SK-N-SH (cell line): ENCODE measurements at regions not wholly inside any gene's neighbourhood (a gene's known extent, or its start where the extent isn't known, plus 50 kb on each side); places are given as distances from the start of the nearest gene placed in this dataset.

Source experiments
- CTCF ChIP-seq: fragments of 200-600 bp; sonication (generic); IDR thresholded peaks from 2 replicates; pipeline ENCODE4 v1.6.1; 2017; ENCODE audit warnings: antibody characterized with exemption, mild to moderate bottlenecking, moderate library complexity
- RCOR1 ChIP-seq: fragments of 150-350 bp; IDR thresholded peaks from 2 replicates; pipeline ENCODE4 v1.6.1; 2017; ENCODE audit warnings: antibody characterized with exemption, low read length
- RXRA ChIP-seq: IDR thresholded peaks from 2 replicates; pipeline ENCODE4 v1.4.0; 2012; ENCODE audit warnings: low read depth, mild to moderate bottlenecking, borderline replicate concordance
- ZBTB33 ChIP-seq: IDR thresholded peaks from 2 replicates; pipeline ENCODE4 v1.4.0; 2012; ENCODE audit warnings: low read depth, borderline replicate concordance

GRCh38 chr17:79667121-79667715, 56.4 kb upstream of the RBFOX3 start:
- TF ChIP-seq RCOR1 (no peak), ZBTB33 (no peak), CTCF (no peak), RXRA (no peak)
